HG03565 (cell line): ENCODE measurements at regions not wholly inside any gene's neighbourhood (a gene's known extent, or its start where the extent isn't known, plus 50 kb on each side); places are given as distances from the start of the nearest gene placed in this dataset.

Experiments used
- ATAC-seq: cut with Tn5 transposase; IDR thresholded peaks from one replicate; pipeline ENCODE4 v1.9.1; 2021; ENCODE audit warnings: mild to moderate bottlenecking, moderate library complexity; ENCODE audit not compliant: unreplicated experiment

DNA sequence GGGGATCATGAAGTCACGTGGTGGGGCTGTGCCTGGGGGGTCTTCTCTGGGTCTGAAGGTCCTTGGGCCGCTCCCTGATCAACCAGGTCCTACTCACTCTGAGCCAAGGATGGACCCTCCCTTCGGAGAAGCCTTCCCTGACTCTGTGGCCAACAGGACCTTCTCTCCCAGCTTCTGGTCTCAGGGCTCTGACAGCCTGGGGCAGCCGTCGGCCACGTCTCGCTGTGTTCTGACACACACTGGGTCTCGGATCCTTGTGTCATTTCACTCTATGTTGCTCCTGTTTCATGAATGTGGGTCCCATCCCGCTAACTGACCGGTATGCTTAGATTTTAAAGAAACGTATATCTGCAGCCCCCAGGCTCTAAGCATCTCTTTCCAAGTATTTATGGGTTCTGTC is 256.1 kb downstream of the ENGASE start:
- no peak for ATAC-seq

DNA sequence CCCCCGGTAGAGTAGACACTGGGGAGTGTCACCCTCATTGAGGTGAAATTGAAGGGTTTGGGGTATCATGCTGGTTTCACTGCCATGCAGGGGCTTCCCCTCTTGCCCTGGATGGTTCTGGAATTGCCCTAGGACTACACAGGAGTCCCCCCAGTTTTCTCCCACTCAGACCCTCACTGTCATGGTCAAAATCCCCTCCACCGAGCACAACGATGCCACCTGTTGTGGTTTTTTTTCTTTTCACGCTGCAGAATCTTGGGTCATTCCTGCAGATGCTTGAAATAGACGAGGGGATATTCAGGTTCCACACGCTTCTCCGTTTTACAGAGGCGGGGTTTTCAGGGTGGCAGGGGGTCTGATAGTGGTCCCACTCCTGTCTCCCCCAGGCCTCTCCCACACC is 255.6 kb downstream of the ENGASE start:
- ATAC-seq, result no peak

DNA sequence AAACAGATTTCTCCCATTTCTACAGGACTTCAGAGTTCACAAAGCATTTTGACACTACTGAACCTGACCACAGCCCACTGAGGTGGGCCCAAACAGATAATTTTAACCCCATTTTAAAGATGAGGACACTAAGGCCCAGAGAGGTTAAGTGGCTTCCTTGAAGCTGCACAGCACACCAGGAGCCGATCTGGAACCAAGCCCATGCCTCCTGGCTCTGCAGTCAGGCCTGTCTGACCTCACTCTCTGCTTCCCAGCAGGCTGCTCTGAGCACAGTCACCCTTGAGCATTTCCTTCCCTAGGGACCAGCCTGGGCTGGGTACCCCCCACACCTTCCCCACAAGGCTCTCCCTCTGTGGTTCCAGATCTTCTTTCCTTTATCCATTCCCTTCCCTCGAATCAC is 252.2 kb downstream of the ENGASE start:
- ATAC-seq, result no peak

DNA sequence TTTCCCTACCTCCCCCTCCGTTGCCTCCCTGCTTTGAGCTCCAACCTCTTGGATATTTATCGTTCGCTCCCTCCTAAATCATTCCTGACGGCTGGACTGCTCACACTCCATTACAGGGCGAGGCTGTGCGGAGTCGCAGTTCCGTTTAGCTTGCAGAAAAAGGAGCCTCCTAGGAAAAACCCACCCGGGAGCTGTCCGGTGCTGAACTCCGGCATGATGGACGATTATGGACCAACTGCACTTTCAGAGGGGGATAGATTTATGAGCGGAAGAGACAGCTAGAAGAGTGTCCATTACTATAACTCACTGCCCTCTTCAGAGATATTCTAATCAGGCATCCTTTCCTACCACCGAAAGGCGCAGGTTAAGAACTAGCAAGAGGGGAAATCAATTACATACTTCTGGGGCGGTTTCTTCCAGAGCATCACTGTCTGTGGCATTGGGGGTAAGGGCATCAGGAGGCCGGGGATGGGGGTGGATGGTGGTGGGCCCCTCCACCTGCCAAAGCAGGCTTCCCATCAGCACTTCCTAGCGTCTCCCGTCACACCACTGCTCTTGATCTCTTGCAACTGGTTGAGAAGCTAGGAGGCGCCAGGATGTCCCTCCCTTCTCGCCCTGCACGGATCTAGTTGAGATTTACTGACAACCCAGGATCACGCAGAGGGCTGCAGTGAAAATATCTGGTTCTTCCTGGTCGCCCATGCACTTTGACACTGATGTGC is 251.2 kb downstream of the ENGASE start:
- ATAC-seq, result no peak

DNA sequence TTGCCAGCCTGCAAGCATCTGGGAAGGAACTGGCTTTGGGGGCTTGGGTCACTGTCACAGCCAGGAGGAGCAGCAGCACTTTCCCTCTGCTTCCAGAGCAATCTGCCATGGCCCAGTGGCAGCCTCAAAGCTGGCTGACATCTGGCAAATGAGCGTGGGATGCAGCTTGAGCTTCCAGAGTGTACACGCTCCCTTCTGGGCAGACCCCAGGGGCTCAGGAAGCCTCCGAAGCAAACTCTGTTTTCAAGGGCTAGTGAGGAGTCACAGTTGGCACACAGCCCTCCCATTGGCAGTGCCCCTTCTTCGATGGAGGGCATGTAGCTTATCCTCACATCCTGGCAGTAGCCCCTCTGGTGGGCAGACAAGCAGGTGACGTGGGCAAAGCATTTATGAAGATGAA is 249.6 kb downstream of the ENGASE start:
- no peak for ATAC-seq

DNA sequence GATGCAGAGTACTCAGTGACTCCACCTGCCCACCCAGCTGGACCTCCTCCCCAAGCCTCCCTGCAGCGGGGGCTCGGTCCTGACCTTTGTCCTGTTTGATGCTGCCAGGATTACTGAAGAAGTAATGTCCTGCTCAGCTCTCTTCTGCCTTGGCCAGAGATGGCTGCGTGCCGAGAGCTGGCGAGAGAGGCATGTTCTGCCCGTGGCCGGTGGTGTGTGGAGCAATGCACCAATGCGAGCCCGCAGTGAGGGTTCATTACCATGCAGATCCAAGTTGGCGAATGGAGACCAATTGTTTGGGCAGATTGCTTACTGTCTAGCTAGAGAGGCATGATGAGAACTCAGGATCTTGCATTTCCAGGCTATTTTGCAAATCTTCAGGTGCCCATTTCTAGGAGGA is 248.9 kb downstream of the ENGASE start:
- no peak for ATAC-seq

DNA sequence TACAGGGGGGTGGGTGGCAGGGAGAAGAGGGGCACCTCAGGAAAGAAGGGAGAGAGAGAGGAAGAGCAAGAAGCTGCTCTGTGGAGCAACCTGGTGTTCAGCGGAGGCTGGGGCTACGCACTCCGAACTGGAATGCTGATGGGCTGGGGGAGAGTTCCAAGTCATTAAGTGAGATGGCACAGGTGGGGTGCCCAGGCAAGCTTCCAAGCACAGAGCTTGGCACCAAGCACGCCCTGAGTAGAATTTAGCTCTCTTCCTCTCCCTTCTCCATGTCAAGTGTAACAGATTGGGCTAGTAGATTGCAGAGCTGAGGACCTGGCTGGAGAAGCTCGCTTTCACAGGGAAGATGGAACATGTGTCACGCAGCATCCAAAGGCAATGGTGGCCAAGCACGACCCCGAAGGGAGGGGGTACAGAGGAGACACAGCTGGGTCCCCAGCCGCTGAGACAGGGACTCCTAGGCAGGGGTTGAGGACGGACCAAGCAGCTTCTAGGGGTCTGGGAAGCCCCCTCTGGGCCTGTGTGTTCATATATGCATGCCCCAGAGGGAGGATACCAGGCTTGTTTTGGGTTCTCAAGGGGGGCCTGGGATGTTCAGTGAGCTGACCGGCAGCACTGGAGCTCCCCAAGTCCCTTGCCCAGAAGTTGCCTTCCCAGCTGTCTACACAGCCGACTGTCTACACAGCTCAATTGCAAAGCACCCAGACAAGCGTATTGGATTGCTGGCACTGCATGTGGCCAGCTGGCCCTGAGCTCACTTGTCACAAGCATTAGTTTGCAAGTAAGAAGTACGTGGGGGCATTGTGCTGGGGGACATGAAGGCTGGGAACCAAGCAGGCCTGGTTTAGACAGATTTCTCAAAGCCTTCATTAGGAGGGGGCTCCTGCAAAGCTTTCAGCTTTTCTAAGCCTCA is 247.8 kb downstream of the ENGASE start:
- no peak for ATAC-seq

DNA sequence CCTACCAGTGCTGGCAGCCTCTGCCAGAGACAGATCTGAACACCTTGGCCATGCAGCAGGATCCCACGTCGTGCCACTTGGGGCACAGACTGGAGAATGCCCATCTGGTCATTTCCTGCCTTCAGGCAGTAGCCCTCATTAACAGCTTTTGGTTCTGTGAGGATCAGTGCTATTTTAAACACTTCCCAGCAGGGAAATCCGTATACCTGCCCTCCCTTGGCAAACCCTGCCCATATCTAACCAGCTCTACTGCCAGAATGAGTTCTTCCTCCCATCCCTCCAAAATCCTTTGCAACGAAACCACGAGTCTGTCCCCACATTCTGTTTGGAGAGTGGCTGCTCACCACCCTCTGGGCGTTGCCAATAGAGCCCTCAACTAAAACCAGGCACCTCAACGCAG is 245.7 kb downstream of the ENGASE start:
- ATAC-seq, result no peak

DNA sequence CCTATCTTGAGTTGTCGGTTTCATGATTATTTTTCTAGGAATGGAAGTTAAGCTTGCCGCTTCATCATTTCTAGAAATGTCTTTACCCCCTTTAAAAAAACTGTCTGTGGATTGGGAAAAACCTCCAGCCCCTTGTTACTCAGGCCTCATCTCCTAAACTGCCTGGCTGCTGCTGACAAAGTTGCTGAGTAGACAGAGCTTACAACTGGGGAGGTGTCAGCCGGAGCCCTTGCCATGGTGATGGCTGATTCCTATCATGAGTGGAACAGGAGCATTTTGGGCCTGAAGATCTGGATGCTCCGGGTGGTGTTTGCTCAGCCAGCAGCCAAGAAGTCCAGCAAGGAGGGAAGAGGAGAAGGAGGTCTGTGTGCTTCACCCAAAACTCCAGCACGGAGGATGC is 243.3 kb downstream of the ENGASE start:
- no peak for ATAC-seq

DNA sequence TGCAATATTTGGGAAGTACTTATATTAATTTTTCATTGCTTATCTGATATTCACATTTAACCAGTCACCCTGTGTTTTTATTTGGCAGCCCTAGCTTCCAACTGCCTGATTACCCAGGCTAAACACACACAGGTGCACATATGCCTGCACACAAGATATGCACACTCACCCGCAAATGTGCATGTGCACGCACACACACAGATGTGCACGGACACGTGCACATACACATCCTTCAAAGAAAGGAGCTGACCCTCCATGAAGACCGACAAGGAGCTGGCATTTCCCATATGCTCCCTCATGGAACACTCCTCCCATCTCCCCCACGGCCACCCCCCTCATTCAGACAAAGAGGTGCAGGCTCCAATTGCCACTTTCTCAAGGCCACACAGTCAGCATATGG is 242.2 kb downstream of the ENGASE start:
- ATAC-seq, result no peak

DNA sequence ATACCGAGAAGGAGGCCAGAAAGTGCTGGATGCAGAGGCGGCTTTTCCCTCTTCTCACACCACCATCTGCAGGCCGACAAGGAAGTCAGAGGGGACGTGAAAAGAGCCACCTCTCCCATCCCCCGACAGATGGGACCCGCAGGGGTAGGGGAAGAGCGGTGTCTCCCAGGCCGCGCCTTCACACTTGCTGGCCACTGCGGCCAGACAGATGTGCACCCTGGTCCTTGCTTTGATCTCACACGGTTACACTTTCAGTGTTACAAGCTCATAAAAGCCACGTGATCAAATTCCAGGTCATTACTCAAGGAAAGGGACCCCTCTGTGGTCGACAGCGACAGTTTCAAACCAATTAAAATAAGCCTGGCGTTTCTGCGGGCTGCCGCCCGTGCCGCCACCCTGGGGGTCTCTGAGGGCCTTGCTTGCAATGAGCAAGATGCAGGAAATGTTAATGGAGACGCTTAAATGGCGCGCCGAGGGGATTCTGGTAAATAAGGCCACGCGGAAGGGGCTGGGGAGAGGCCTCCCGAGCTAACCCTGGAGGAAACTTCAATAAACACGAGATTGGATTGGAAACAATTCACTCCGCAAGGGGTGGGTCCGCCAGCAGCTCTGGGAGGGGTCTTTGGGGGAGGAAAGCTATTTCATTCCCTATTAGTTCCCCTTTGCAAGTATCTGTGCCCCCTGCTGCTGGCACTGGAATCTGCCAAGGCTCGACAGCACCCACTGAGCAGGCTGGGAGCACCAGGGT is 240.9 kb downstream of the ENGASE start:
- ATAC-seq, result no peak

DNA sequence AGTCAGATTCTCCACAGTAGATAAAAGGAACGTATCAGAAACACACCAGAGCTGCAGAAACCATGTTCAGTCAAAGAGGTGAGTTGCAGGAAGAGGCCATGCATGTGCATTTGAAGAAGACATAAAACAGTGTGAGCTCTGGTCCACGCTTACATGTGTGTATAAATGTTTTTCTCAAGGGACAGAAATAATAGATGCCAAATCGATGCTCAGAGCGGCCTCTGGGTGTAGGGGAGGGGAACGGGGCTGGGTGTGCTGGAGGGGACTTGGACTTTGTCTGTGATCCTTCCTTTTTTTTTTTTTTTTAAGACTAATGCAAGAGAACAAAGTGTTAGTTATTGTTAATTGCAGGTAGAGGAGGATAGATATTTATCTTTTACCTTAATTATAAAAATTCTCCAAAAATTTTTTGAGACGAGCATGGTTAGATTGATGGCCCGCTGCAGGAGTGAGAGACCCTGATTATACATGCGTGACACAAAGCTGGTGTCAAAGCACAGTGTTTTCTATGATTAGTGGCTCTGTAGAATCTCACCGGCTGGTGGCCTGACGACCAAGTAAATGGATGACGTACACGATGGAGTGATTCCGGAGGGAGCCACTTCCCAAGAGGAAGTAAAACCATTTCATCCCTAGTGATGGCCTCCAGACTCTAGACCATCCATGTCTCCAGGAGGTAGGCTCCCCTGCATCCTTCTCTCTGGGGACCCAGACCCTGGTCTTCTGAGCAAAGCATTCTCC is 240.2 kb downstream of the ENGASE start:
- ATAC-seq, result no peak

DNA sequence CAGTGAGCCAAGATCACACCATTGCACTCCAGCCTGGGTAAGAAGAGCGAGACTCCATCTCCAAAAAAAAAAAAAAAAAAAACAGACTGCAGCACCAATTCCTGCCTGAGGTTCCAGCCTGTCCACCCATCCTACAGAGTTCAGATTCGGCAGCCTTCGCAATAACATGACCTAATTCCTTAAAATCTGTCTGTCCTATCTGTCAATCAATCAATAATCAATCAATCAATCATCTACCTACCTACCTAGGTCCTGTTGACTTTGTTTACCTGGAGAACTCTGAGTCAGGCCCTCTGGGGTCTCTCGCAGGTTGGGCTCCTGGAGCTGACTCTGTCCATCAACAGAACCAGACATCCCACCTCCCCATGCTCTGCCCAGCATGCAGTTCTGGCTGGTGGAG is 236.7 kb downstream of the ENGASE start:
- no peak for ATAC-seq

DNA sequence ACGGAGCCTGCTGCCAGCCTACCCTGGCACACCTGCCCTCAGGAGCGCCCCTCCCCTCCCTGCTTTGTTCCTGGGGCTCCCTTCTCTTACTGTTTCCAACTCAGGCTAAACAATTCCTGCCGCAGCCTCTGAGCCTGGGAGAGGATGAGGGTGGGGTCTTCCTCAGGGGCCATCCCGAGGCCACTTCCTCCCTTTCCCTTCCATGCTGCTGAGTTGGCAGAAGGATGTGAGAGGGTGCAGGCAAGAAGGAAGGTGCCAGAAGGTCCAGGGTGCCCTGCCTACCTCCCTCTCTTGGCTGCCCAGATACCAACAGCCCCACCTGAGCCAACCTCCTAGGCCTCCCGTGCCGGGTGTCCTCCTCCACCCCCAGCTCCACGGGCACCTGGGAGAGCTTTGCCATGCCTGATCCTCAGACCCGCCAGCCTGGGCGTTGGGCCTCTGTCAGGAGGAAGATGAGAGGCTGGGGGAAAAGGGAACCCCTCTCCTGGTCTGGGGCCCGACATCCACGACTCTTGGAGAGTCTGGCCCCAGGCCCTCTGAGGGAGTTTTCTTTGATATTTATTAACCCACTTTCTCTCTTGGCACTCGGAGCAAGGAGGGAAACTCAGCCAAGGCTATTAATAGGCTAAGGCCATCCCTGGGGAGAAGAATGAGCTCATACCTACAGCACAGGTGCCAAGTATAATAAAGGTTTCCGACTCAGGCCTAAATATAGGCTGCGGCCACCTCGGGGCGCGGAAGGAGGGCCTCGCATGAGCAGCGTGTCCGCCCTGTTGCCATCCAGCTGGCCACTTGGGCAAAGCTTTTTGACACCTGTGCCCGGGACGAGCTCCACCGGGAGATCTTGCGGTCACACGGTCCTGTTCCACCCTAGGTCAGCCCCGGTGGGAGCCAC is 232.0 kb downstream of the ENGASE start:
- no peak for ATAC-seq

DNA sequence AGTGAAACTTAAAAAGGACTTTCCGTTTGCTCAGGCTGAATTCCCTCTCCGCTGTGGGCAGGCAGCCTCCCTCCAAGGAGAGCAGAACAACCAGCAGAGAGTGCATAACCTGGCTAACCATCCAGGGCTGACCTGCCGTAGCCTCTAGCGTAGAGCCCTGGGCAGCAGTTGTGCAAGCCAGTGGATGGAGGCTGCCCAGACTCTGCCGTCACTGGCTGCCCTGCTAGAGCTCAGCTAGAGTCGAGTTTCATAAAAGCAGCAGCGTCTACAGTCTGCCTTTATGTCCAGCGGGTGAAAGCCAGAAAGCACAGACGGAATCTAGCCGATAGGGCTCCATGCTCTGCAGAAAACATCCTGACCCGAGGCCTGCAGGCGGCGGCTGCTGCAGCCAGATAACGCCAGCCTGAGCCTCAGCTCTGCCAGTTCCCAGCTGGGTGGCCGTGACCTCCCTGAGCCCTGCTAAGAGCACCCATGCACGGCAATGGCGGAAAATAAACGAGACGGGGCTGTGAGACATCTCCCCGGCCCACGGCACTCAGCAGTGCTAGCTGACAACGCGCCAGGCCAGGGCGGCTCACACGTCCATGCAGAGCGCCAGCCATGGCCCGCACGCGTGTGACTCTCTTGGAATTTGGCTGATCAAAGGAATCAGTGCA is 231.3 kb downstream of the ENGASE start:
- no peak for ATAC-seq

DNA sequence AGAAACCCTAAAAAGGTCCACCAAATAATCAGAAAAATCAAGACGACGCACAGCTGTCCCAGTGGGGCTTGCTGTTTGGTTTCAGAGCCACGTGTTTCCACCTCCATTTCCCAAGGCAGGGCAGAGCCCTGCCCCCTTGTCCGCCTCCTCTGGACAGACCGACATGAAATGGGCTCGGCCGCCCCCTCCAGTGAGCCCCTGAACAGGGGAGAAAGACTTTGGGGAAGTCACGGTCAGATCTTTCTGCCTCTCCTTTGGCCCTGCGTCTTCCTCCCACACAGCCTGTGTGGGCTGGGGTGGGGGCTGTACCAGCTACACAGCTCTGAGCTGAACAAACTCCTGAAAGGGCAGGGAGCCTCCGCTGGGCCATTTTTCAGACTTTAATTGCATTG is 230.7 kb downstream of the ENGASE start:
- ATAC-seq, result no peak

DNA sequence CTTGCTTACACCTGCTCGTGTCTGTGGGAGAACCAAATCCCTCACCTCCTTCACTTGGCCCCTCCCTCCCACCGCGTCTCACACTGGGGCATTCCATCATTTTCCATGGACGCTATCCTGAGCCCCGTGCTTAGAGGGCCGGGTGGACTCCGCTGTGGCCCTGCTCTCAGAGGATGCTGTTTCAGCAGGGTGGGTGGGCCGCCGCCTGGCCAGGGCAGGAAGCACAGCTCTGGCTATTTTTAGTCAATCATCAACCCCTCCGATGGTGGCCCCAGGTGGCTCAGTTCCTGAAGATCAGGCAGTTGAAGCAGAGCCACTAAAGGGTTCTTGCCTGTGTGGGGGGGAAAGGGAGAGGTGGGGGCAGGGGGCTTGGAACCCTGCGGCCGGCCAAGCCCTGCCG is 230.3 kb downstream of the ENGASE start:
- ATAC-seq, result no peak

DNA sequence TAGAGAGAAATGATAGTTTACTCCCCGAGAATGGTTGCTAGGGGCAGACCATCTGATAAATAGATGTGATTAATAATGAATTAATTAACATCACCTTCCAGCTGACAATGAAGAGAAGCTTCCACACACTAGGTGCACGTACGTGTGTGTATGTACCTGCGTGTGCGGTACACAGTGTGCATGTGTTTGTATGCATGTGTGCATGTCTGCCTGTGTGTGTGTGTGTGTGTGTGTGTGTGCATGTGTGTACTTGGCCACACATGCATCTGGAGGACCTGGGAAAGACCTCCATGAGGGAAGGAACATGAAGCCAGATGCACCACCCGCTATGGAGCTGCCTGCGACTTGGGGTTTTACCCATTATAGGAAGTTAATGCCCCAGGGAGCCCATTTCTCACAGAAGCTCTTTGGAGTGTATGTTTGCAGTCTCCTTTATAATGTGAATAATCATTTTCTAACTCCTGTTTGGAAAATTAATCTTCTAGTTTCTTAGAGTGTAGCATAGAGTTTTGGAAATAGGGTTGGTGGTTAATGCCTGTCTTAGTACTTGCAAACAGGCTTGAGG is 229.1 kb downstream of the ENGASE start:
- ATAC-seq, result no peak

DNA sequence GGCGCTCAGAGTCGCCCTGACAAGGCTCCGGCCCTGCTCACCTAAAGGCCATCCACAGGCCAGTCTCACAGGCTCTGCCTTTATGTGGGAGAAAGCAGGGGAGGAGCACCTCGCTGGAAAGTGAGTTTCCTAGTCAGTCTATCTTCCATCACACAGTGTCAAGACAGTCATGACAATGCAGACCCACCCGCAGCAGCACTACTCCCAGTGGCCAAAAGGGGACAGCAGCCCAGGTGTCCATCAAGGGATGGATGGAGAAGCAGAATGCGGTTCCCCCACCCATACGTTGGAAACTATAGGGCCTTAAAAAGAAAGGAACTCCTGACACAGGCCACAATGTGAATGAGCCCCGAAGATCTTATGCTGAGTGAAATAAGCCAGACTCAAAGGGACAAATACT is 226.8 kb downstream of the ENGASE start:
- ATAC-seq, result no peak
